ENCODE measurements at regions not wholly inside any gene's neighbourhood (a gene's known extent, or its start where the extent isn't known, plus 50 kb on each side); places are given as distances from the start of the nearest gene placed in this dataset.
"Not testable (repeated sequence)": the region's sequence is repeated elsewhere in the genome, so short reads cannot be mapped to it uniquely, and the experiment has no call there.

- TF ChIP-seq CTCF (IDR thresholded peaks at IDR 0.05; ENCODE audit: low read depth, low read length), result no peak
- no peak overlapping the region for H3K4me3 ChIP-seq (ENCODE audit: low read depth, low read length)
Measured at GRCh38 chr10:30748152-30748973, 118.8 kb upstream of the LYZL2 start.

GRCh38 chr10:30747633-30748032, 118.1 kb upstream of the LYZL2 start:
- no peak overlapping the region for H3K4me3 ChIP-seq (ENCODE audit: low read depth, low read length)
- TF ChIP-seq CTCF (IDR thresholded peaks at IDR 0.05; ENCODE audit: low read depth, low read length), result no peak

- H3K4me3 ChIP-seq (ENCODE audit: low read depth, low read length), result no peak overlapping the region
- TF ChIP-seq CTCF (IDR thresholded peaks at IDR 0.05; ENCODE audit: low read depth, low read length), result no peak
Measured at GRCh38 chr10:30745953-30746352, 116.4 kb upstream of the LYZL2 start.

- no peak for TF ChIP-seq CTCF (IDR thresholded peaks at IDR 0.05; ENCODE audit: low read depth, low read length)
- no peak overlapping the region for H3K4me3 ChIP-seq (ENCODE audit: low read depth, low read length)
Measured at GRCh38 chr10:30744106-30744505, 114.6 kb upstream of the LYZL2 start.

GRCh38 chr10:30743586-30743985, 114.0 kb upstream of the LYZL2 start:
- H3K4me3 ChIP-seq (ENCODE audit: low read depth, low read length), result no peak overlapping the region
- no peak for TF ChIP-seq CTCF (IDR thresholded peaks at IDR 0.05; ENCODE audit: low read depth, low read length)

- no peak overlapping the region for H3K4me3 ChIP-seq (ENCODE audit: low read depth, low read length)
- TF ChIP-seq CTCF (IDR thresholded peaks at IDR 0.05; ENCODE audit: low read depth, low read length), result no peak
Measured at GRCh38 chr10:30742471-30742870, 112.9 kb upstream of the LYZL2 start.

- not testable (repeated sequence) for H3K4me3 ChIP-seq (ENCODE audit: low read depth, low read length)
Measured at GRCh38 chr10:30740774-30741173, 111.2 kb upstream of the LYZL2 start.

- TF ChIP-seq CTCF (IDR thresholded peaks at IDR 0.05; ENCODE audit: low read depth, low read length), result no peak
- no peak overlapping the region for H3K4me3 ChIP-seq (ENCODE audit: low read depth, low read length)
Measured at GRCh38 chr10:30738416-30738815, 108.9 kb upstream of the LYZL2 start.

All from WI38 (cell line).